HEK293 (cell line): ENCODE measurements at regions not wholly inside any gene's neighbourhood (a gene's known extent, or its start where the extent isn't known, plus 50 kb on each side); places are given as distances from the start of the nearest gene placed in this dataset.

Experiments
- CTCF ChIP-seq: fragments of 450-650 bp; formaldehyde crosslinking; IDR thresholded peaks from 2 replicates; pipeline ENCODE4 v1.5.1; 2016; ENCODE audit warnings: missing biosample characterization, missing genetic modification characterization
- GLI4 ChIP-seq: fragments of 450-650 bp; formaldehyde crosslinking; IDR thresholded peaks from 2 replicates; pipeline ENCODE4 v1.5.1; 2016; ENCODE audit warnings: missing biosample characterization, missing genetic modification characterization
- KLF1 ChIP-seq: fragments of 450-650 bp; formaldehyde crosslinking; IDR thresholded peaks from 2 replicates; pipeline ENCODE4 v1.5.1; 2016; ENCODE audit warnings: missing biosample characterization, missing genetic modification characterization
- ZNF138 ChIP-seq: fragments of 450-650 bp; formaldehyde crosslinking; IDR thresholded peaks from 2 replicates; pipeline ENCODE4 v1.5.1; 2016; ENCODE audit warnings: missing biosample characterization, missing genetic modification characterization, borderline replicate concordance
- ZNF335 ChIP-seq: fragments of 450-650 bp; formaldehyde crosslinking; conservative IDR thresholded peaks from 2 replicates; pipeline ENCODE4 v1.5.1; 2016; ENCODE audit warnings: missing biosample characterization, missing genetic modification characterization
- ZNF792 ChIP-seq: fragments of 450-650 bp; formaldehyde crosslinking; IDR thresholded peaks from 2 replicates; pipeline ENCODE4 v1.5.1; 2016; ENCODE audit warnings: missing biosample characterization, missing genetic modification characterization

- no peak for TF ChIP-seq CTCF (tag by site-specific recombination)
- TF ChIP-seq ZNF335 = no peak
- TF ChIP-seq ZNF138 = no peak
- TF ChIP-seq KLF1 (tag by site-specific recombination) = no peak
- TF ChIP-seq GLI4 (tag by site-specific recombination) = no peak
- no peak for TF ChIP-seq ZNF792 (tag by site-specific recombination)
Measured at GRCh38 chr6:4185846-4186245, 50.5 kb upstream of the ECI2 start.
